NT2/D1 (cell line): ENCODE measurements at regions not wholly inside any gene's neighbourhood (a gene's known extent, or its start where the extent isn't known, plus 50 kb on each side); places are given as distances from the start of the nearest gene placed in this dataset.

Experiments used
- SUZ12 ChIP-seq: IDR thresholded peaks from 2 replicates; pipeline ENCODE4 v1.6.1; 2011; ENCODE audit not compliant: insufficient read length, insufficient read depth; ENCODE audit errors: extremely low read depth
- YY1 ChIP-seq: IDR thresholded peaks from 2 replicates; pipeline ENCODE4 v1.6.1; 2011; ENCODE audit not compliant: insufficient read length, insufficient read depth
- ZNF274 ChIP-seq: IDR thresholded peaks from 2 replicates; pipeline ENCODE4 v1.6.1; 2011; ENCODE audit warnings: mild to moderate bottlenecking, low read depth, low read length

DNA sequence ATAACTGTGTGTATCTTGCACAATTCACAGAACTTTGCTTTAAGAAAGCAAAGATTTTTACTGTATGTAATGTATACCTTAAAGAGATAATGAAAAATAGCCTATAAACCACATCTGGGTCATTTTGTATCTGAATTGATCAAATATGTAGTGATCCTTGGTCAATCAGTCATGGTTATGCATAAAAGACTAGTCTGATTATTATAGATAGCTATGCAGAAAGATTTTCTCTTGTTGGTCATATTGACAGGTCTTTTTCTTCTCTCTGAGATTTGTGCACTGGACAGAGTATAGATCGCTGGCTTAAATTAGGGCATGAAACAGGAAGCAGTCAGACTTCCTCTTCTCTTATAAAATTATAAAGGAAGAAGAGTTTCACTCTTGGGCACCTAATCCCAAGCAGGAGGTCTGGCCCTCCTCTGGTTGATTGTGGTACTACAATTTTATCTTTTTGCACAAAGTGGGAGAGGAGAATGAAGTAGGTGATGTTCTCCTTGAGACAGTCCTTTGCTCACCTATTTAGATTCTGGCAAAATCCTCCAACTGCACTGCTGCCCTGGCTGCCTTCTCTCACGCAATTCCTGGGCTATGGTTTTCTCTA is 380.9 kb upstream of the RGS17 start:
- no peak for TF ChIP-seq YY1
- TF ChIP-seq SUZ12 = no peak
- no peak for TF ChIP-seq ZNF274
